ENCODE measurements at regions not wholly inside any gene's neighbourhood (a gene's known extent, or its start where the extent isn't known, plus 50 kb on each side); places are given as distances from the start of the nearest gene placed in this dataset.
"Not testable (repeated sequence)": the region's sequence is repeated elsewhere in the genome, so short reads cannot be mapped to it uniquely, and the experiment has no call there.

DNA sequence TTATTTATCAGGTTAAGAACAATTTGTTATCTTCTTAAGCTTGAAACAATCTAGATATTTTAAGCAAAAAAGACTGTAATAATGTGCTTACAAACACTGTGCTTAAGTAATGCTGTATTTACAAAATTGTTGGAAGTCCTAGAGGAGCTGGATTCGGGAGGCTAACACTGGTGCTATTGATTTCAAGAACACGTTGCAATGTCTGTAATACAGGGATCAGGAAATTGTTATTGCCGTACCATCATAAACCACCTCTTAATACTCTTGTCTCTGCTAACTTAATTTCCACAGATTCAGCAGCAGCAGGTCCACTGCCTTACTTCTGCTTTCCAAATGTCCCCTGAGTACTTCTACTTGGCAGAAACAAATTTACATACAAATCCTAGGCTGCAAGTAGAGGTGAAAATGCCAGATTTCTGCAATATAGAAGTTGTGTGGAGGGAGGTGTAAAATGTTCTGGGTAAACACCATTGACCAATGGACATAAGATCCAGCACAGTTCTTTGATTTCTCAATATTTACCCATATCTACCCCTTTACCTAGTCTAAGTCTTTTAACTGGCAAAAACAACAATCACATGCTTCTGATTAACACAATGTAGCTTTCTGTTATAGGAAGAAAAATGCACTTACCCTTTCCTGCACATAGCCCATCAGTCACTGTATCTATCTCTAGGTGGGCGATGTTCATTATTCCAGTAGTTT is 663.4 kb downstream of the TMTC2 start:
- no peak for DNase-seq (ENCODE audit: low spot score)

DNA sequence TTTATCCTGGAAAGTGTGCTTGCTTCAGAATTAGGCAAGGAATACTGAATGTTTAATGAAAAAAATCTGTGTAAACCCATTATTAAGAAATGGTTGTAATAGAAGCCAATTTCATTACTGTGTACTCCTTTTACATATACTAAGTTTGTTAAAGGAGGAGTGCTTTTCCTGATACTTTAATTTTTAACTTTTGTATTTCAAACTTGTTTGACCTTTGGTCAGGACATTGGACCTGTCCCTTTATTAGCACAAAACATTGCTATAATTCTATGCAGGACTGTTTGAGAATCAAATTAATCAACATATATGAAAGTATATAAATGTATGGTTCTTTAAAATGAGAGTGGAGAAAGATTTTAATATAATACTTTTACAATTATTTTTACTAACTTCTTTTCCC is 659.6 kb downstream of the TMTC2 start:
- DNase-seq (ENCODE audit: low spot score), result no peak

DNA sequence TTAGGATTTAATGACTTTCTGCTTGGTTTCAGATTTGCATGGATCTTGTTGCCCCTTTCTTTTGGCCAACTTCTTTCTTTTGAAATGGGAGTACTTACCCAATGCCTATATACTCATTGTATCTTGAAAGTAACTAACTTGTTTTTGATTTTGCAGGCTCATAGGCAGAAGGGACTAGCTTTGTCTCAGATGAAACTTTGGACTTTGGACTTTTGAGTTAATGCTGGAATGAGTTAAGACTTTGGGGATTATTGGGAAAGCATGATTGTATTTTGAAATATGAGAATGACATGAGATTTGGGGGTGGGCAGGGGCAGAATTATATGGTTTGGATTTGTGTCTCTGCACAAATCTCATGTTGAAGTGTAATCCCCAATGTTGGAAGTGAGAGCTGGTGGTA is 657.1 kb downstream of the TMTC2 start:
- no peak for DNase-seq (ENCODE audit: low spot score)

DNA sequence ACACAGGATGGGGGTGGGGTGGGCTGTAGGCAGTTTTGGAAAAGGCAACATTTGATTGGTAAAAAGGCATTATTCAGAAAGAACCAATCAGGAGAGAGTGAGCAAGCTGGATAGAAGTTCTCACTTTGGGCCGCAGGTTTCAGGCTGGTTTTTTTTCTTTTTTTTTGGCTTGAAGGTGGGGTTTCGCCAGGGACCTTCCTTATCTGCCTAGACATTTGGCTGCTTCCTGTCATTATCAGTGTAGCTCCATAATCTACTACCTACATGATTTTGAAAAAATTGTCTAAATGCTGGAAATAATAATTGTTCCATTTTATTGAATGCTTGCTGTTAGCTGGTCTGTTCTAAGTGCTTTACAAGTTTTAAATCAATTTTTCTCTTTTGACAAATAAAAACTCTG is 649.0 kb downstream of the TMTC2 start:
- DNase-seq (ENCODE audit: low spot score), result no peak

DNA sequence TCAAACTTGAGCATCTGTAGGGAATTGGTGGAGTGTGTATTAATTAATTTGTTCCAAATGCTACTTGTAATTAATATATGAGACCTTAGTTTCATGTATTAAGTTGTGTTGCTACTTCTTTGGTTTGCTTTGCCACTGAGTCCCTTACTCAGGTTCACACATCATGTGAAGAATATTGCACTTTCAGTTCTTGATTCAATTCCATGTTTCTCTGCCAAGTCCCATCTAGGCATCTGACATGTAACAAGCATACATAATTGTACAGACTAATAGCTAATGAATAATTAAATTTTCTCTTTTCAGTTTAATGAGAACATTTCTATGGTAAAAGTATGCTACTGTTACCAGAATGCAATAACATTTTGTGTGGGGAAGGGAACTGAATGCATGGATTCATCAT is 640.0 kb downstream of the TMTC2 start:
- DNase-seq (ENCODE audit: low spot score), result no peak

DNA sequence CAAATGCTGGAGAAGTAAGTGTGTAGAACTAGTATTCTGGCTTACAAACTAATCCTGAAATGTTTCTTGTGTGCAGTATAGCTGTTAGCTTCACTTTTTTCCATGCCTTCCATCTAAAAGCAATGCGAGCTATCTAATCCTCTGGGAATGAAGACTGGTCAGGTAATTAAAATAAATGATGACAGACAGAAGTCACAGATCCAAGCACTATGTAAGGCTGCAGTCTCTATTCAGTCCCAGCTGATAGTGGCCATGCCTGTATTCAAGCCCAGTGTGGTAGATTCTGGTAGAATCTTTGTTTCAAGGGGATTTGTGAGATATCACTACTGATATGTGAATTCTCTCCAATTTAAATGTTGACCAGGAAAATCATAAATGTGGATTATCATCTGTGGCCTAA is 637.2 kb downstream of the TMTC2 start:
- no peak for DNase-seq (ENCODE audit: low spot score)

DNA sequence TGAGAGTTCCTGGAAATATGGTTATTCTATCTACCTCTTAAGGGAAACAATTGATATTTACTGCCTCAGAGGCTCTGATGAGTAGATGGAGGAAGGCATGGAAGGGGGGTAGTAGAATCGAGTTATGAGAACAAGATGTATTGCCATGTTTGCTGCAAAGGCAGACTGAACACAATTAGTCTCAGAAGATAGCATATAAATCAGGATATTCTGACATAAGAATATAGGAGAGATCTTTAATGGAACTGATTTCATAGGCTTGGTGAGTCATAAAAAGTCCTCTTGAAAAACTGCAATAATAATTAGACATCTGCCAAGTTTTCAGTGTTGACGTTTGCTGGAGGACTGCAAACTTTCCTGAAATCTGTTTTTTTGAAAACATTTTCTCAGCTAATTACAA is 636.1 kb downstream of the TMTC2 start:
- no peak for DNase-seq (ENCODE audit: low spot score)

DNA sequence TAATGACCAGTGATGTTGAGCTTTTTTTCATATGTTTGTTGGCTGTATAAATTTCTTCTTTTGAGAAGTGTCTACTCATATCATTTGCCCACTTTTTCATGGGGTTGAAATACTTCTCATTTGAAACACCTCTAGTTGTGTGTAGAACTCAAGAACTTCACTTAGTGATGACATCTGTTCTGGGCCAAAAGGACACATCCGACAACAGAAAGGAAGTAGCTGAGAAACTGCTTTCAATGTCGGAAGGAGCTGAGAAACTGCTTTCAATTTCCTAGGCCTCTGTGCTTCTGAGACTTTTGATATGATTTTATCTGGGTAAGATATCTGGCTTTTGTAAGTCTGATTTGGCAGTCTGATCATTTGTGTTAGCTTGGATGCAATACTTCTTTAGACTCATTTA is 635.3 kb downstream of the TMTC2 start:
- no peak for DNase-seq (ENCODE audit: low spot score)

DNA sequence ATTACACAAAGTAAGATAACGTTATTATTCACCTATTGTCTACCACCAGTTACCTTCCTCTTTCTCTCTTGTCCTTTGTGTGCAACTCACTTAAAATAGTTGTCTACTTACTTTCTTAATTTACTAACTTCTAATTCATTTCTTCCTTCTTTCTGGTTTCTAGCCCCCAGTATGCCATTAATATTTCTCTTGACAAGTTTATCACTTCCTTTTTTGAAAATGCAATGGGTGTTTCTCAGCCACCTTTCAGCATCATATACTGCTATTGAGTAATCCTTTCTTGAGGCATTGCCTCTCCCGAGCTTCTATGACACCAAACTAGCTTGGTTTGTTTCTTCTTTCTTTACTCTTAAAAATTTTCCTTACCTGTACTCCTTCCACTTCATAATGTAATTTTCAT is 633.6 kb downstream of the TMTC2 start:
- DNase-seq (ENCODE audit: low spot score), result no peak

DNA sequence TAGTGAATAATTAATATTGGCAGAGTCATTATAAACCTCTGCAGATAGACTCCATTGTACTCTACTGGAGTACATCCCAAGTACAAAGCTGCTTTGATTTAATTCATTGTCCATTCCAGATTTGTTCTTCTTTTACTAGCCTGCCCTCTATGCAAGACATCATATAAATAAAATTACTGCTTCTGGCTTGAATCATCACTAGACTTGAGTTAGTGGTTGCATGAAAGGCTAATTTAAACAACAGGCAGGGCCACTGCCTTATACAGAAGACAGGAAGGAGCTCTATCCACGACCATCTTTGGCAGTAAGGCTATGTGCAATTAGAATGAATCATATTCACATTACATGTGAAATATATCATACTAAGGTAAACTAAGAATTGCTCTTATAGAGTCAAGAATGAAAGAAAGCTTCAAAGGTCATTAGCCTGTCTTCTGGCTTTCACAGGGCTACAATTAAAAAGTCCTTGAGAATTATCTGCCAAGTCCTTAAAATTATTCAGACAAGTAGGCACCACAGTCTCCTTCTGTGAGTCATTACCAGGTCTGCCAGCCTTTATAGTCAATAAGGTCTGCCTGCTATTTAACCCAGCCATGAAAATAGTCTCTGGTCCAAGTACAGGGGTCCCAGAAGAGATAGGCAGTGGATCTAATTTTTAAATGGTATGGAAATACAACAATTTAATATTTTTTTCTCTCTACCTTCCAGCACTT is 631.8 kb downstream of the TMTC2 start:
- DNase-seq (ENCODE audit: low spot score), result no peak

DNA sequence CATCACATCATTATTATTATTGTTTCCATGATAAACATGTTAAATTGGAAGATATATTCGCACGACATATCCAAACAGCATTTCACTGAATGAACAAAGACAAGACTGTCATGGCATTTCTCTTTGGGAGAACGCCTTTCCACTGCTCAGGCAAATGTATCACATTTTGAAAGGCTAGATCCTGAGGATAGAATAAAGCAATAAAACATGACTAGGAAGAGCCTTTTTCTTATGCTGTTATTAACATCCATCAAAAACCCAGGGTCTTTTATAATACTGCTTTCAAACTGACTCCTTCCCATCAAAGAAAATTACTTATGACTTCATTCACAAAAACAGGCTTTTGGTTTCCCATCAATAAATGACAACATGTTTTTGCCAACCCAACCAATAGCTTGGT is 630.9 kb downstream of the TMTC2 start:
- no peak for DNase-seq (ENCODE audit: low spot score)

DNA sequence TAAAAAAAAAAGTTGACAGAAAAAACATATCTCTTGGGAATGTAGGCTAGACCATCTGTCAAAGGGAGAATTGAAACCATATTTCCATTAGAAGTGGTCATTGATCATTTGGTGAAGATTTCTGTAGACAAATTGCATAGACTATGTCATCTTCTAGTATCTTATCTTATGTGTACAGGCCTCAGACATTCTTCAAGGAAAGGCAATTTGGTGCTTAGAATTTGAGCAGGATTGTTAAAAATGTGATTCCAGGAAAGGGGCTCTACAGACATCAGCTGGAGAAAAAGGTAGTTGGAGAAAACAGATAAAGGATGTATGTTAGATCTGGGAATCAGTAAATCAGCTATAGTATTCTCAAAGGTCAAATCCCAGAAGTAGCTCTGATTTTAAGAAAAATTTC is 627.1 kb downstream of the TMTC2 start:
- no peak for DNase-seq (ENCODE audit: low spot score)

DNA sequence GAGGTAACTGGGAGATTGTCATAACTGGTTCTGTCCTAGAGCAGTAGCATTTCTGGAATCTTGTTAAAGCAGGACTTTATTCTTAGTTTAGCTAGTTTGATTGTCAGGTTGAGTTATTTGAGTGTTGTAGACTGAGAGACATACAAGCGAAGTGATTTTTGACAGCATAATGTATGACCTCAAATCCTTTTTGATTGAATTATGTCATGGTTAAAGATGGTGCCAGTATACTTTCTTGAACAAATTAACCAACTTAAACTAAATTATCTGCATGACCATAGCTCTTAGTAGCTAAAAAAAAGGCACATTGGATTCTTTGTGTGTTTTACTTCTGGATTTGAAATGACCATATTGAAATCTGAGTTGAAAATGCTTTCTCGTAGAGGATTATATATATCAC is 626.6 kb downstream of the TMTC2 start:
- DNase-seq (ENCODE audit: low spot score), result no peak

DNA sequence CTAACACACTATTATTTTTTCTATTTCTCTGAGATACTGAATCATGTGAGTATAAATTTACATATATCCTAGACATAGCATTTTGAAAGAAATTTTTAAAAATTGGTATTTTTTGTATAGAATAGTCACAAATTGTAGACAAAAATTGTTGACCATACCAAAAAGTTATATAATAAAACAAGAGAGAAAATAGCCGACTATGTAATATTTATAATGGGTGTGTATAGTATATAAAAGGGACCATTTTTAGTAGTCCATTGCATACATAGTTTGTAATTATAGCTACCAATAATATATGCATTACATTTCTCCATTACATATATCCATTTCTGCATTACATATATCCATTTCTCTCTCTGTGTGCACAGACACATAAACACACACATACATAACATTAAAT is 590.2 kb downstream of the TMTC2 start:
- DNase-seq (ENCODE audit: low spot score), result no peak

DNA sequence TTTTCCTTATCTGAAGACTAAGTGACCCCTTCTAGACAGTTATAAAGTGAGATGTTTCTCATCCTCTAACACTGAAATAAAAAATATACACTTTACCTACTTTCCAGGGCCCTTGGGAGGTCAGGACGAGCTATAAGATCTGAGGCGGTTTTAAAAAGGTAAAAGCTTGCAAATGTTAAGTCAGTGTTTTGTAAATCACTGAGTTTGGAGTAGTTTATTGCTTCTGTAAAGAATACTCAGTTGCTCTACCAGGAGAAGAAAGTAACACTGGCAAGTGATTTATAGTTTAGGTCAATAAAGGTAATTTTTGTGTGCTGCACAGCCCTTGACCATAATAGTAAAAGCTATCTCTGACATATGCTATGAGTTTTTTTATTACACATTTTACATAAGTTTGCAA is 584.5 kb downstream of the TMTC2 start:
- no peak for DNase-seq (ENCODE audit: low spot score)

DNA sequence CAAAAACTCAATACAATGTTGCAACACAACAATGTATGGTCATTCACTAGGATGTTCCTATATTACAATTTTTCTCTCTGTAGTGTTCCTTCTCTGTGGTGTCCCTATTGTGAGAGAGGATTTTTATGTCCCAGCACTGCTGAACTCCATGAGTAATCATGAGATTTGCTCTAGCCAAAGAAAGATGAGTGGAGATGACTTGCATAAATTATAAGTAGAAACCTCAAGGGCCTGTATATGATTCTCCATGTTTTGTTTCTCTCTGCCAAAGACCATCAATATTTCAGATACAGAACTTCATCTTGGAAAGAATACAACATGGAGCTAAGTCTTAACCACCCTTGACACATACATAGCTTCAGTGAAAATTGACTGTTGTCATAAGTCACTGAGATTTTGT is 579.1 kb downstream of the TMTC2 start:
- DNase-seq (ENCODE audit: low spot score), result no peak

DNA sequence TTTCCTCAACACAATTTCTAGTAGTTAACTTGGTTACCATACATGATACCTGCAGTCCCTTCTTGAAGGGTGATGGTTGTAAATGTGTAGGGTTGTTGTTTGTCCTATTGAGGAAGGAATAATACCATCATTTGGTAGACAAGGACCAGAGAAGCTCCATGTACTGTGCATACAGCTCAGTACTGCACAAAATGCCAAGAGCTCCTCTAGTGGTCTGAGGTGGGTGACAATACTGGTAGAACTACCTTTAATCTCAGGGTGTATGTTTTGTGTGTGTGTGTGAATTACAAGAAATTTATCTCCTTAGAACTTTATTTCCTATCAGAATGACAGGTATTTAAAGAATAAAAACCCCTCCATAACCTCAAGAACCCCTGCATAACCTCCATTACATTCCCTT is 575.3 kb downstream of the TMTC2 start:
- no peak for DNase-seq (ENCODE audit: low spot score)

DNA sequence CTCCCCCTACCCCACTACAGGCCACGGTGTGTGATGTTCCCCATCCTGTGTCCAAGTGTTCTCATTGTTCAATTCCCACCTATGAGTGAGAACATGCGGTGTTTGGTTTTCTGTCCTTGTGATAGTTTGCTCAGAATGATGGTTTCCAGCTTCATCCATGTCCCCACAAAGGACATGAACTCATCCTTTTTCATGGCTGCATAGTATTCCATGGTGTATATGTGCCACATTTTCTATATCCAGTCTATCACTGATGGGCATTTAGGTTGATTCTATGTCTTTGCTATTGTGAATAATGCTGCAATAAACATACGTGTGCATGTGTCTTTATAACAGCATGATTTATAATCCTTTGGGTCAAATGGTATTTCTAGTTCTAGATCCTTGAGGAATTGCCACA is 573.4 kb downstream of the TMTC2 start:
- not testable (repeated sequence) for DNase-seq (ENCODE audit: low spot score)

DNA sequence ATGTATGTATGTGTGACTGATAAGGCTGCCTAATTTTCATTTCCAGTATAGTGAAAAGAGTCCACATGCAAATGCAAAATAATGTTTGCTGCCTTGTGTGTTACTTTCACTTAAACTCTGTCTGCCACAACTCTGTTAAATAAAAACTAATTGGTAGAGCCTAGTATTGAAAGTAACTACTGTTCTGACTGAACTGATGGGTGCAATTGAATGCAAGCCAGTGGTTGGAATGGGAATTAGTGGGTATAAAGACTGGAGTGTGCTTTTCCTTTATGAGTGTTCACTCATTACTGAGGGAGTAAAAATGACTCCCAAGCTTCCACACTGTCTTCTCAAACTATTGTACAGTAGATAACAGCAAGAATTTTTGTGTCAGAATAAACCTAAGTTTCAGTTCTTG is 571.0 kb downstream of the TMTC2 start:
- no peak for DNase-seq (ENCODE audit: low spot score)

DNA sequence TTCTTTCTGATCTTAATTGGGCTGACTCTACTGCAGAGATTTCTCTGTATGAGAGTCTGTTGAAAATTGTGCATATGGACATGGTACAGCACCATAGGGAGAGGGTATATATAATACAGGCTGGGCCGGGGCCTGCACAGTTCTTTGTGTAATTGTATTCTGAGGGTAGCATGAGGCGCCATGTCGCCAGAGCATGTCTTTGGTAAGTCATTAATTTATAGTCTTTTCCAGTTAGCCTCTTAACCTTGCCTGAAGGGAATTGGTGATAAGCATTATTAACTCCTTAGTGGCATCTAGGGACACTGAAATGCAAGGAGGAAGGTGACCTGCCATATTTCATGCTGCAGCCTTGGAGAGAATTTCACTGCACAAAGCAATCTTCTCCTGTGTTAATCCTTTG is 569.9 kb downstream of the TMTC2 start:
- DNase-seq (ENCODE audit: low spot score), result no peak

DNA sequence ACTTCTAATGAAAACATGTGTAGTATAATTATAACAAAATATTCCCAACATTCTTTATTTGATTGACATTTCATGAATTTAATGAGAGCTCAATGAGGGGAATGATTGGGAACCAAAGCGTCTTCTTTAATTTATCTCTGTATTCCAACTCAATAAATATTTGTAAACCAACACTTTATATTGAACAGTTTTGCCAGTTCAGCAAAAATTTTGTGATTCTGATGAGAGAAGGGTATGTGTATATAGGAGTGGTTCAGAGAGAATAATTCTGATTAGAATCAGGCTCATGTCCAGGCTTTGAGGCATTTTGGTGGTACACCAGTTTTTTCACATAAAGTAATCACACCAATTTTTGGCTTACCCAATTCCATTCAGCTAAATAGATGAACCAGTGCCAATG is 564.2 kb downstream of the TMTC2 start:
- no peak for DNase-seq (ENCODE audit: low spot score)

DNA sequence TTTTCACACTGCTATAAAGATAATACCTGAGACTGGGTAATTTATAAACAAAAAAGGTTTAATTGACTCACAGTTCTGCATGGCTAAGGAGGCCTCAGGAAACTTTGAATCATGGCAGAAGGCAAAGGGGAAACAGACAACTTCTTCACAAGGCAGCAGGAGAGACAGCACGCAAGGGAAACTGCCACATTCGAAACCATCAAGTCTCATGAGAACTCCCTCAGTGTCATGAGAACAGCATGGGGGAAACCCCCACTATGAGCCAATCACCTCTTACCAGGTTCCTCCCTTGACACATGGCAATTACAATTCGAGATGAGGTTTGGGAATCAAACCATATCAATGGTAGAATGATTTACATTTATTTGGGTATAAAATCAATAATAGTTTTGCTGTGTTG is 558.5 kb downstream of the TMTC2 start:
- no peak for DNase-seq (ENCODE audit: low spot score)

DNA sequence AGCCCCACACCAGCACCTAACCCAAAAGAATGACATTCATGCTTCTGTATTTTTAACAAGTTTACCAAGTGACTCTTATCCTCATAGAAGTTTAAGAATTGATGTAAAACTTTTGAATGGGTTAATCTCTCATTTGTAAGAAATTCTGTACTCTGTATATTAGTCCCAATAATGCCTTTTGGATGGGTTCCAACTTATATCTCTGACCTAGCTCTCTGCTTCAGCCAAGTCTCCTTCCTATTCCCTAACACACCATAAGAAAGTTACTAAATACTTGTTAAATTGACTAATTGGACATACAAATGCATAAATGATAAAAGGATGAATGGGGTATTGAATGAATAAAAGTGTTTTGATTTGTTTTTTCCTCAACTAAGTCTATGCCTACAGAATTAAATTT is 557.3 kb downstream of the TMTC2 start:
- DNase-seq (ENCODE audit: low spot score), result no peak

DNA sequence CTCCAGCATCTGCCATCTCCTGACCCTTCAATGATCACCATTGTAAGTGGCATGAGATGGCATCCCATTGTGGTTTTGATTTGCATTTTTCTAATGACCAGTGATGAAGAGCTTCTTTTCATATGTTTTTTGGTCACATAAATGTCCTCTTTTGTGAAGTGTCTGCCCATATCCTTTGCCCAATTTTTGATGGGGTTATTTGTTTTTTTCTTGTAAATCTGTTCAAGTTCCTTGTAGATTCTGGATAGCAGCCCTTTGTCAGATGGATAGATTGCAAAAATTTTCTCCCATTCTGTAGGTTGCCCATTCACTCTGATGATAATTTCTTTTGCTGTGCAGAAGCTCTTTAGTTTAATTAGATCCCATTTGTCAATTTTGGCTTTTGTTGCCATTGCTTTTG is 547.3 kb downstream of the TMTC2 start:
- not testable (repeated sequence) for DNase-seq (ENCODE audit: low spot score)

All from activated CD4-positive, alpha-beta T cell treated with anti-CD3 and anti-CD28 coated beads, Interleukin-2, Interleukin-4, amounts not matched to agents 100 ng/mL and 50 ng/mL, durations not matched to agents 16 hours and 8 hours (primary cell).